ENCODE measurements at regions not wholly inside any gene's neighbourhood (a gene's known extent, or its start where the extent isn't known, plus 50 kb on each side); places are given as distances from the start of the nearest gene placed in this dataset.

DNA sequence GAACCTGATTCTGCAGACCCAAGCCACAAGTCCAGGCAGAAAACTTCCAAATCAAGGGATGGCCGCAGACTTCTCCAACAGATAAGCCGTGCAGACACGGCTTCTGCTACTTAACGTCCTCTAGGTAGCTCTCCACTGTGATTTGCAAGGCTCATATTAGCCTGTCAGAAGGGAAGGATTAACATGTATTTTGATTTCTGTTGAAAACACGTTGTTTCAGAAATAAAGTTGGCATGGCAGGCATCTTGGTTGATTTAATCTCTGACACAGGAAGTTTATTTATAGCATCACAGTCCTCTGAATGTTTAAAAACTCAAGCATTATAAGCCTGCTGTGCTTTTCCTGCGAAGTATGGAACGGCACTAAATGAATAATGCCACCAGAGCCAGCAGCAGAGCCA lies 166.8 kb upstream of the TOX3 start:
- CTCF ChIA-PET = no interaction called here

DNA sequence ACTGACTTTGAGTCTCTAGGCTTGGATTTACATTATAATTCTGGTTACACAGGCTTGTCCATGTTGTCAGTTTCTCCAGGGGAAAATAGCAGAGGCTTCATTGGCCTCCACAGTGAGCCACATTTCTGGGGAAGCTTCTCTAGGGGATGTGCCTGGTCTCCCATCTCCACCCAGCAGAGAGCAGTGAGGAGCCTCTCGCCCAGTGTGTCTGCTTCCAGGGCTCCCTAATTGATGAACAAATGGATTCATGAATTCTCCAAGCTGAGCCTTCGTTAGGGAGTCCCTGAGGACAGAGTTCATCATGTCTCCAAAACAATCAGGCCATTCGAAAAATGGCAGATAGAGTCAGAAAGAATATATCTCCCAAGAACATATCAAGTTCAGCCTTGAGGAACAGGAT lies 162.4 kb upstream of the TOX3 start:
- TF ChIP-seq, protein P1, sequence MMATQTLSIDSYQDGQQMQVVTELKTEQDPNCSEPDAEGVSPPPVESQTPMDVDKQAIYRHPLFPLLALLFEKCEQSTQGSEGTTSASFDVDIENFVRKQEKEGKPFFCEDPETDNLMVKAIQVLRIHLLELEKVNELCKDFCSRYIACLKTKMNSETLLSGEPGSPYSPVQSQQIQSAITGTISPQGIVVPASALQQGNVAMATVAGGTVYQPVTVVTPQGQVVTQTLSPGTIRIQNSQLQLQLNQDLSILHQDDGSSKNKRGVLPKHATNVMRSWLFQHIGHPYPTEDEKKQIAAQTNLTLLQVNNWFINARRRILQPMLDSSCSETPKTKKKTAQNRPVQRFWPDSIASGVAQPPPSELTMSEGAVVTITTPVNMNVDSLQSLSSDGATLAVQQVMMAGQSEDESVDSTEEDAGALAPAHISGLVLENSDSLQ (IDR thresholded peaks at IDR 0.05) = no peak
- TF ChIP-seq ELF4 (IDR thresholded peaks at IDR 0.05) (no peak), SUZ12 (IDR thresholded peaks at IDR 0.05) (no peak), ZNF384 (IDR thresholded peaks at IDR 0.05) (no peak), NFRKB (IDR thresholded peaks at IDR 0.05) (no peak)
- POLR2A ChIA-PET = no interaction called here
- DNase-seq (ENCODE audit: extremely low spot score) = no peak
- CTCF ChIA-PET = no interaction called here

More for the DNA sequence above, 166.8 kb upstream of the TOX3 start:
- no peak for DNase-seq (ENCODE audit: extremely low spot score)
- POLR2A ChIA-PET = no interaction called here
- TF ChIP-seq CTBP1 (IDR thresholded peaks at IDR 0.05; ENCODE audit: borderline replicate concordance) (no peak), LEF1 (IDR thresholded peaks at IDR 0.05; ENCODE audit: borderline replicate concordance) (no peak), BHLHE40 (IDR thresholded peaks at IDR 0.05; ENCODE audit: borderline replicate concordance) (no peak)

DNA sequence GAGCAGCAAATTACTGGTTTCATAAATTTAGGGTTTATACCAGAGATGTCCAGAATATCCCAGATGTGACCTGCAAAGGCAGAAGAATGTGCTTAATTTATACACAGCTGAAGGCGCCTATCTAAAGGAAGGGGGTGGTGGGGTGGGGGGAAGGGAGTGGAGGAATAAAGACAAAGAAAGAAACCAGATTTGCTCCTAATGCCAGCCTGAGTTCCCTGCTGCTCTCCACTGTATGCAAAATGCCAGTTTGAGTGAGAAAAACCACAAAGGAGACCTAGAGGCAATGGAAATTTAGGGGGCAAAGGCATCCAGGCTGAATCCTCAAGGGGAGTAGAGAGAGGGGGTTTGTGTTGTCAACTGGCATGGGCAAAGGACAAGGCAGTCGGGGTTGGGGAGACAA lies 161.5 kb upstream of the TOX3 start:
- no peak for TF ChIP-seq L3MBTL2 (conservative IDR thresholded peaks at IDR 0.05)
- TF ChIP-seq HDGF (IDR thresholded peaks at IDR 0.05; ENCODE audit: borderline replicate concordance) = no peak
- TF ChIP-seq SP1 (IDR thresholded peaks at IDR 0.05) = no peak
- TF ChIP-seq FOXM1 (IDR thresholded peaks at IDR 0.05; ENCODE audit: borderline replicate concordance) = no peak
- TF ChIP-seq ELF4 (IDR thresholded peaks at IDR 0.05) = no peak
- no peak for TF ChIP-seq SUZ12 (IDR thresholded peaks at IDR 0.05)
- no peak for TF ChIP-seq ARNT (IDR thresholded peaks at IDR 0.05)
- TF ChIP-seq NFRKB (IDR thresholded peaks at IDR 0.05) = no peak
- TF ChIP-seq CTBP1 (IDR thresholded peaks at IDR 0.05; ENCODE audit: borderline replicate concordance) = no peak
- TF ChIP-seq, protein P1 (IDR thresholded peaks at IDR 0.05) = no peak
- TF ChIP-seq LEF1 (IDR thresholded peaks at IDR 0.05; ENCODE audit: borderline replicate concordance) = no peak
- no peak for TF ChIP-seq FOXA1 (IDR thresholded peaks at IDR 0.05)
- no peak for TF ChIP-seq TARDBP (IDR thresholded peaks at IDR 0.05)
- TF ChIP-seq FOXK2 (IDR thresholded peaks at IDR 0.05) = no peak
- TF ChIP-seq ZNF384 (IDR thresholded peaks at IDR 0.05) = no peak
- no peak for TF ChIP-seq BHLHE40 (IDR thresholded peaks at IDR 0.05; ENCODE audit: borderline replicate concordance)
- ChIA-PET POLR2A (no interaction called here), CTCF (no interaction called here)
- no peak for DNase-seq (ENCODE audit: extremely low spot score)

DNA sequence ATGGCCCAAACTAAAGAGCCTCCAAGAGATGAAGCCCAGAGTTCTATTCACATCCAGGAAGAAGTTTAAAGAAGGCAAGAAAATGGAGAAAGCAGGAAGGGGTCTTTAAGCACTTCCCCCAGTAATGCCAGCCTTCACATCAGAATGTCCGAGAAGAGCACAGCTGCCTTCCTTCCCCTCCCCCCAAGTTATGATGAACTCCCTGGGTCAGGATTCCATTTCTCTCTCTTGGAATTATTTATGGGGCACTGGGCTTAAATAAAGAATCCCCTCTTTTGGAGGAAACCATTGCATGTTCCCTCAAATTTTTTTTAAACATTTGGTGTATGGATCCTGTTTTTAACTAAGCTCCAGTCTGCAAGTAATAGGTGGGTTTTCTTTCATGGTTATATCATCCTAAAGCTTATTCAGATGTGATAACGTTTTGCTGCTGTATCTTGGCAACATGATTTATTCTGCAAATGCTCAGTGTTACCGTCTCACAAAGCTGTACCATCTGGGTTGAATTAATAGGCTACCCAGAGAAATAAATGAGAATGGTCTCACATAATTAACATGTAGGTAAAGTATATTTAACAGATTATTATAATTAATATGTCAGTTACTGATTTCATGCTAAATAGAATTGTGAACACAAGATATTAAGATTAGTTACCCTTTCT lies 160.9 kb upstream of the TOX3 start:
- ChIA-PET CTCF (no interaction called here), POLR2A (no interaction called here)
- no peak for TF ChIP-seq FOXM1 (IDR thresholded peaks at IDR 0.05; ENCODE audit: borderline replicate concordance)
- TF ChIP-seq TARDBP (IDR thresholded peaks at IDR 0.05) = no peak
- no peak for TF ChIP-seq CTBP1 (IDR thresholded peaks at IDR 0.05; ENCODE audit: borderline replicate concordance)
- no peak for TF ChIP-seq ARNT (IDR thresholded peaks at IDR 0.05)
- no peak for DNase-seq (ENCODE audit: extremely low spot score)

DNA sequence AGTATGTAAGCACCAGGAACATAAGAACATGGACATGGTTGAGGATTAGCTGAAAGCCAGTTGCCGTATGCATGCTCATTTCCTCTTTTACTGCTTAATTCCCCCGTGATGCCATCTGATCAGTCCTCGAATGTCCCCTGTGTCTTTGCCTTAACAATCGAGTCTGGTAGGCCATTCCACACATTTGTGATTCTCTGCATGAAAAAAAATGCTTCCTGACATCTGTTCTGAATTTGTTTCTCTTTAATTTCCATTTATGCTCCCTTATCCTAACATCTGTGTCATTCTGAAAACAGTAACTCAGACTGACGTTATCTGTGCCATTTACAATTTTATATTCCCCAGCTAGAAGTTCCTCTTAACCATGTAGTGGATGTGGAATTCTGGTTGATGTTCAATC lies 158.2 kb upstream of the TOX3 start:
- TF ChIP-seq FOXK2 (IDR thresholded peaks at IDR 0.05) (no peak), FOXM1 (IDR thresholded peaks at IDR 0.05; ENCODE audit: borderline replicate concordance) (no peak), CTBP1 (IDR thresholded peaks at IDR 0.05; ENCODE audit: borderline replicate concordance) (no peak), ZNF384 (IDR thresholded peaks at IDR 0.05) (no peak), LEF1 (IDR thresholded peaks at IDR 0.05; ENCODE audit: borderline replicate concordance) (no peak), SP1 (IDR thresholded peaks at IDR 0.05) (no peak), NFRKB (IDR thresholded peaks at IDR 0.05) (no peak), TARDBP (IDR thresholded peaks at IDR 0.05) (no peak), ARNT (IDR thresholded peaks at IDR 0.05) (no peak), FOXA1 (IDR thresholded peaks at IDR 0.05) (no peak), L3MBTL2 (conservative IDR thresholded peaks at IDR 0.05) (no peak), SUZ12 (IDR thresholded peaks at IDR 0.05) (no peak), ELF4 (IDR thresholded peaks at IDR 0.05) (no peak), HDGF (IDR thresholded peaks at IDR 0.05; ENCODE audit: borderline replicate concordance) (no peak), BHLHE40 (IDR thresholded peaks at IDR 0.05; ENCODE audit: borderline replicate concordance) (no peak)
- TF ChIP-seq, protein P1 (IDR thresholded peaks at IDR 0.05) = no peak
- ChIA-PET POLR2A (no interaction called here), CTCF (no interaction called here)
- DNase-seq (ENCODE audit: extremely low spot score) = no peak

DNA sequence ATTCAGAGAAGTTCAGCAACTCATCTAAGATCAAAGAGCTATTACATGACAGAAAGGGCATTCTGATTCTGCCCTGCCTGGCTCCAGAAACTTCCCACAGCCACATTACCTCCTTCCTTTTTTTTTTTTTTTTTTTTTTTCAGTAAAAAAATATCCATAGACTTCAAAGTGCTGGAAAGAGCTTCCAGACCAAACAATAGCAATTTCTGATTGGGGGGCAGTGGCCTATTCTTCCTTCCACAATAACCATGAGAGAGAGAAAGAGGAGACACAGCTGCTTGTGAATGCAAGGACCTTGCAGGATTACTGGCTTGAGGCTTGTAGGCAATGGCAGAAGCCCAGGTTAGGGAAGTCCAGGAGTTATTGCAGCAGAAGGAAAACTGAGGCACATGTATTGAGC lies 151.0 kb upstream of the TOX3 start:
- DNase-seq (ENCODE audit: extremely low spot score) = no peak
- ChIA-PET POLR2A (no interaction called here), CTCF (interaction anchor here (0.8 kb wide), 1 partner anchor 214 kb away, joined by 9 read pairs; no protein-coding TSS in a partner anchor)
- no peak for TF ChIP-seq ZNF384 (IDR thresholded peaks at IDR 0.05)
- no peak for TF ChIP-seq CTBP1 (IDR thresholded peaks at IDR 0.05; ENCODE audit: borderline replicate concordance)

DNA sequence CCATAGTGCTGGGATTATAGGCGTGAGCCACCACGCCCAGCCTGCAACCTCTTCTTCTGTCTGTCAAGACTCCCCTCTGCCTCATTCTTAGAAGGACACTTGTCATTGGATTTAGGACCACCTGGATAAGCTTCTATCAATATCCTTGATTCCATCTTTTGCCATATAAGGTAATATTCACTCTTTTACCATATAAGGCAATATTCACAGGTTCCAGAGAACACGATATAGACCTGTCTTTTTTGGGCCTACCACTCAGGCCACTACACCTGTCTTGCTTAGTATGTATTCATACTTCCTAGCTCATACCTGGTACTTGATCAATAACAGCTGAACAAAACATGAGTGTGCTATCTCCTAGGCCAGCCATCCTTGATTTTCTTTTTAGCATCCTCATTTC lies 149.2 kb upstream of the TOX3 start:
- no peak for TF ChIP-seq NFRKB (IDR thresholded peaks at IDR 0.05)
- no peak for TF ChIP-seq L3MBTL2 (conservative IDR thresholded peaks at IDR 0.05)
- no peak for TF ChIP-seq SUZ12 (IDR thresholded peaks at IDR 0.05)
- TF ChIP-seq CTBP1 (IDR thresholded peaks at IDR 0.05; ENCODE audit: borderline replicate concordance) = no peak
- no peak for TF ChIP-seq SP1 (IDR thresholded peaks at IDR 0.05)
- no peak for TF ChIP-seq FOXM1 (IDR thresholded peaks at IDR 0.05; ENCODE audit: borderline replicate concordance)
- TF ChIP-seq, protein P1 (IDR thresholded peaks at IDR 0.05) = no peak
- TF ChIP-seq HDGF (IDR thresholded peaks at IDR 0.05; ENCODE audit: borderline replicate concordance) = no peak
- no peak for TF ChIP-seq LEF1 (IDR thresholded peaks at IDR 0.05; ENCODE audit: borderline replicate concordance)
- TF ChIP-seq FOXA1 (IDR thresholded peaks at IDR 0.05) = no peak
- no peak for TF ChIP-seq ZNF384 (IDR thresholded peaks at IDR 0.05)
- no peak for TF ChIP-seq TARDBP (IDR thresholded peaks at IDR 0.05)
- no peak for DNase-seq (ENCODE audit: extremely low spot score)
- ChIA-PET POLR2A (no interaction called here), CTCF (no interaction called here)

Measured in HEK293T (cell line).